Stomach (tissue), 8 donors: ENCODE measurements at regions not wholly inside any gene's neighbourhood (a gene's known extent, or its start where the extent isn't known, plus 50 kb on each side); places are given as distances from the start of the nearest gene placed in this dataset.

ENCODE experiments used
- DNase-seq, 2 donors: peaks; one replicate each; pipeline versions ENCODE4 v3.0.0 to v3.0.0-alpha.2; 2013 to 2019
- H3K27ac ChIP-seq, 5 donors: fragments of 200-600 bp in 4 of 5; sonication (generic) in 4 of 5; one replicate each; pipeline ENCODE4 v1.5.1; 2013 to 2019; ENCODE audit warnings: mild to moderate bottlenecking in 1 of 5, moderate library complexity in 1 of 5
- H3K27me3 ChIP-seq, 3 donors: fragments of 200-600 bp; sonication (generic); one replicate each; pipeline ENCODE4 v1.5.1; 2017 to 2019; ENCODE audit warnings: mixed run types in 1 of 3
- H3K36me3 ChIP-seq, 4 donors: fragments of 200-600 bp; sonication (generic); 1 replicate in 3 of 4; 2 replicates in 1 of 4; pipeline ENCODE4 v1.5.1; 2016 to 2019
- H3K4me1 ChIP-seq, 4 donors: fragments of 200-600 bp; sonication (generic); one replicate each; pipeline ENCODE4 v1.5.1; 2016 to 2019
- H3K4me3 ChIP-seq, 4 donors: fragments of 200-600 bp; sonication (generic) in 3 of 4; one replicate each; pipeline ENCODE4 v1.5.1; 2016 to 2019; ENCODE audit warnings: mild to moderate bottlenecking in 1 of 4
- H3K9me3 ChIP-seq, 4 donors: fragments of 200-600 bp; sonication (generic); one replicate each; pipeline ENCODE4 v1.5.1; 2016 to 2019
- CTCF ChIP-seq, 7 experiments: fragments of 450-650 bp in 4 of 7; fragments of 200-600 bp in 3 of 7; sonication (generic) in 3 of 7; IDR thresholded peaks; one replicate each; pipeline ENCODE4 v1.5.1; 2016 to 2019; ENCODE audit warnings: antibody characterized with exemption in 7 of 7, control low read depth in 2 of 7, mild to moderate bottlenecking in 1 of 7
- EP300 ChIP-seq: sonication (generic); formaldehyde crosslinking; IDR thresholded peaks from one replicate; pipeline ENCODE4 v1.6.1; 2017; ENCODE audit warnings: antibody characterized with exemption
- POLR2A ChIP-seq, 4 donors: fragments of 450-650 bp; IDR thresholded peaks; one replicate each; pipeline ENCODE4 v1.6.1; 2016; ENCODE audit warnings: antibody characterized with exemption in 4 of 4, control low read depth in 2 of 4, mild to moderate bottlenecking in 1 of 4, moderate library complexity in 1 of 4
- POLR2AphosphoS5 ChIP-seq, 3 donors: sonication (generic); formaldehyde crosslinking; IDR thresholded peaks; one replicate each; pipeline ENCODE4 v1.6.1; 2016; ENCODE audit warnings: antibody characterized with exemption in 3 of 3
- WGBS, 5 donors: extraction: QIAGEN DNeasy Blood & Tissue Kit in 3 of 5; methylation state at CpG; one replicate each; pipeline versions ENCODE4 v1.1.5 to v1.1.7; 2013 to 2018; 5-methylcytosine and 5-hydroxymethylcytosine counted together
- intact Hi-C: fragments of 100-400 bp; cut with DNase I; formaldehyde crosslinking; loops from one replicate; pipeline ENCODE4 v1.15.1; 2023; ENCODE audit warnings: low total_unique reads
- donor health status: healthy with polysubstance abuse.
- donor health status: Bipolar disorder and iron deficiency.
- donor health status: healthy.

- H3K4me3 ChIP-seq, result no peak overlapping the region
- WGBS, 5 donors, result 42 to 61% (median 57%) methylated on average over 17 of the region's 17 CpGs
- H3K9me3 ChIP-seq, result peaks cover 4 to 13% (median 10%) of the 10 kb centered on the region in 4 donors
- intact Hi-C loops, result no loop called here
- no peak for DNase-seq
- H3K4me1 ChIP-seq, result peaks cover 8 to 54% (median 15%) of the 10 kb centered on the region in 4 donors
- no peak overlapping the region for H3K27ac ChIP-seq
- no peak for TF ChIP-seq EP300
- TF ChIP-seq POLR2AphosphoS5 (IDR thresholded peaks at IDR 0.05), result no peak
- no peak for TF ChIP-seq POLR2A (IDR thresholded peaks at IDR 0.05)
- no peak for TF ChIP-seq CTCF (IDR thresholded peaks at IDR 0.05)
- no peaks in the 10 kb centered on the region for H3K36me3 ChIP-seq
- H3K27me3 ChIP-seq, result no peaks in the 10 kb centered on the region
Observed at GRCh38 chr12:124693111-124693723, 125.8 kb upstream of the NCOR2 start.

GRCh38 chr12:124692443-124692842 is 125.0 kb upstream of the NCOR2 start:
- H3K27ac ChIP-seq, result no peak overlapping the region
- peaks cover 4 to 13% (median 10%) of the 10 kb centered on the region in 4 donors for H3K9me3 ChIP-seq
- H3K27me3 ChIP-seq, result no peaks in the 10 kb centered on the region
- no peak overlapping the region for H3K4me3 ChIP-seq
- TF ChIP-seq EP300 (no peak), CTCF (IDR thresholded peaks at IDR 0.05) (no peak), POLR2AphosphoS5 (IDR thresholded peaks at IDR 0.05) (no peak), POLR2A (IDR thresholded peaks at IDR 0.05) (no peak)
- intact Hi-C loops, result no loop called here
- DNase-seq, result no peak
- H3K4me1 ChIP-seq, result peaks cover 10 to 54% (median 18%) of the 10 kb centered on the region in 4 donors
- H3K36me3 ChIP-seq, result no peaks in the 10 kb centered on the region

GRCh38 chr12:124691429-124691828 is 124.0 kb upstream of the NCOR2 start:
- Histone ChIP-seq H3K36me3 (no peaks in the 10 kb centered on the region), H3K4me1 (peaks cover 5 to 46% (median 12%) of the 10 kb centered on the region in 4 donors), H3K27me3 (no peaks in the 10 kb centered on the region), H3K27ac (no peak overlapping the region), H3K4me3 (no peak overlapping the region), H3K9me3 (peaks cover 4 to 13% (median 10%) of the 10 kb centered on the region in 4 donors)
- DNase-seq, result no peak
- TF ChIP-seq CTCF (IDR thresholded peaks at IDR 0.05) (no peak), POLR2A (IDR thresholded peaks at IDR 0.05) (no peak), POLR2AphosphoS5 (IDR thresholded peaks at IDR 0.05) (no peak), EP300 (no peak)
- intact Hi-C loops, result no loop called here
- WGBS, 5 donors, result 93 to 100% (median 97%) methylated on average over 1 of the region's 1 CpG

- H3K27me3 ChIP-seq, result no peaks in the 10 kb centered on the region
- no peak for DNase-seq
- WGBS, 5 donors, result 67 to 89% (median 83%) methylated on average over 2 of the region's 2 CpGs
- H3K9me3 ChIP-seq, result peaks cover 4 to 13% (median 10%) of the 10 kb centered on the region in 4 donors
- no peak for TF ChIP-seq CTCF (IDR thresholded peaks at IDR 0.05)
- no peak for TF ChIP-seq POLR2A (IDR thresholded peaks at IDR 0.05)
- TF ChIP-seq POLR2AphosphoS5 (IDR thresholded peaks at IDR 0.05), result no peak
- TF ChIP-seq EP300, result no peak
- intact Hi-C loops, result no loop called here
- peaks cover 19 to 49% (median 27%) of the 10 kb centered on the region in 4 donors for H3K4me1 ChIP-seq
- H3K27ac ChIP-seq, result no peak overlapping the region
- no peaks in the 10 kb centered on the region for H3K36me3 ChIP-seq
- H3K4me3 ChIP-seq, result no peak overlapping the region
Observed at GRCh38 chr12:124689631-124690030, 122.2 kb upstream of the NCOR2 start.
